OCI-M2 (cell line): ENCODE measurements at regions not wholly inside any gene's neighbourhood (a gene's known extent, or its start where the extent isn't known, plus 50 kb on each side); places are given as distances from the start of the nearest gene placed in this dataset.

Experiments
- DNase-seq: peaks from one replicate; lab custom pipeline; 2025; ENCODE audit not compliant: unreplicated experiment; lab: John Stamatoyannopoulos, UW

DNA sequence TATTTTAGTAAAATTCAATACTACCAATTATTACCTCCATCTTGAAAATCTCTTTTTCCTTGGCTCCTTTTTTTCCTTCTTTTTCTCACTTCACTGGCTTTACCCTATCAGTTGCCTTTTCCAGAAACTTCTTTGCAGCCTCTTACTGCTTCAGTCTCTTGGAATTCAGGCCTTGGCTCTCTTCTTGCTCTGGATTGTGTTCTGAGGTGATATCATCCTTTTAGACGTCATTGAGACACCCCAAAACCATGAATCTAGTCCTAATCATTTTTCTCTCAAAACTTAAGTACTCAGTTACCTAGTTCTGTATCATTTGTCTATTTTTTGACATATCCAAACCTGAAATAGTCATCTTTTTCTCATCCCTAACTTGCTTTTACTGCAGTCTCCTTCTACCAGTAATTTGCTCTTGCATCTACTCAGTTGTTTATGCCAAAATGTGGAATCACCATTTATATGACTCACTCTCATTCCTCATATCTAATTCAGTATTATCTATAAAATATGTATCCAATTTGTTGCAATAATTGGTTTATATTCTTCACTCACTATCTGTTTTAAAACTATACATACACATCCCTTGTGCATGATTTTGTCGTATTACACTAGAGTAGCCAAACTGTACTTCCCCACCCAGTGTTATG, 703.2 kb upstream of the CCDC54 start:
- no peak for DNase-seq

DNA sequence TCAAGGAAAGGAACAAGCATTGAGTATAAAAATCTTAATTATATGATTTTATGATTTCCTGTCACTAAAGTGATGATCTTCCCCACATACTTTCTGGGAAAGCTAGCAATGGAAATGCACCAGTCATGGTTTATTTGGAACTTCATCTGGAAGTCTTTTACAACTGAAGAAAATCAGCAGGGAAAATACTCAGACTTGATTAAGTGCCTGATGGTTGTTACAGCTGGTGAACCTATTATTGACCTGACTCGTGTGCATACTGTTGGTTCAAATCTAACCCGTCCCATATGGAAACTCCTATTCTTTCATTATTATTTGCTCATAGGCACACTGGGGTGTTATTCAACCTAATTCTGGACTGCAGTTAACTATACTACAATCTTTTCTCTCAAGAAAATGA, 701.8 kb upstream of the CCDC54 start:
- DNase-seq: no peak

DNA sequence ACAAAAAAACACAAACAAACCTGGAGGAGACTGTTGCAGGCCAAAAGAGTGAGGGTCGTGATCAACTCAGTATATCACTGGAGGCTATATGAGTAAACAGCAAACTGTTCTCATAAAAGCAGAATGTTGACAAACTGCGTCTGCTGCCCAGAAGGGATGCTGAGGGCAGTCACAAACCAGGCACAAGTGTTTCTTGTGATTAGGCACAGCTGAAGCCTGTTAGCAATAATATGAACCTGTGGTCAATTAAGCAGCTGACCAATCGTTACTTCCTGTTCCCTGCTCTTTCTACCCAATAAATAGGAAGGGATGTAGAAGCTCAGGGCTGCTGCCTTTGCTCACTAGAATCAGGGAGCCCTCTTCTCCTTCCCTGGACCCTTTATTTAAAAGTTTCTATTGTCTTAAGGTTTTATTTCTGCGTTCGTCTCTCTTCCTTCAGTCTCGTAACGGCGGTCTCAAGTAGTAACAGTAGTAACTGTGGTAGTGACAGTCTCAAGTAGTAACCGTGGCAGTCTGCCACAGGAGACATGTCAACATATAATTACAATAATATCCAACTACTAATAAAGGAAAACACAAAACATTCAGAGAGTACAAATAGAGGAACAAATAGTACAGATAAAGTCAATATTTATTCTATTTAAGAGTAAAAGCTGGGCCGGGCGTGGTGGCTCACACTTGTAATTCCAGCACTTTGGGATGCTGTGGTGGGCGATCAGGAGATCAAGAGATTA, 698.4 kb upstream of the CCDC54 start:
- no peak for DNase-seq

DNA sequence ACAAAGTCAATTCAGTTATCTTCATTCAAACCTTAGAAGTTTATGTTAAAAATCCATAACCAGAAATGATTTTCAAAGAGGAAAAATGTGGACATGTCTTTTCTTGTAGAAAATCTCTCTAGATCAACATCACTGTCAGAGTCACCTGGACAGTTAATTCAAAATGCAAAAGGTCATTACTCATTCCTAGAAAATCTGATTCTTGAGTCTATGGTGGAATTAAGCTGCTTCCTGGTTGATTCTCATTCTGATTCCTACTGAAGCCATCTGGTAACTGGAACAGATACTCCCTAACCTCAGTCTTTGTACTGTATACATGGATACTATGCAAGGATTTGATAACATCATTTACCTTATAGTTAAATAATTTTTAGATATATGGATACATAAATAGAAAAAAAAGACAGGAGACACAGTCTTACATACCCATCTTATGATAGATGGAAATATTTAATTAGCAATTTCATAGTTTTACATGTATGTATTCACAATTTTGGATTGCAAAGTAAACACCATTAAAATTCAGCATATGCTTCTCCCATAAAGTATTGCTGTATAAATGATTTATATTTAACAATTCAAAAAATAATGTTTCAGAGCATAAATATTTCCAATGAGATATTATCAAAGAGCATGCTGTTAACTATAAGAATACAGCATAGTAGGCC, 693.2 kb upstream of the CCDC54 start:
- no peak for DNase-seq

DNA sequence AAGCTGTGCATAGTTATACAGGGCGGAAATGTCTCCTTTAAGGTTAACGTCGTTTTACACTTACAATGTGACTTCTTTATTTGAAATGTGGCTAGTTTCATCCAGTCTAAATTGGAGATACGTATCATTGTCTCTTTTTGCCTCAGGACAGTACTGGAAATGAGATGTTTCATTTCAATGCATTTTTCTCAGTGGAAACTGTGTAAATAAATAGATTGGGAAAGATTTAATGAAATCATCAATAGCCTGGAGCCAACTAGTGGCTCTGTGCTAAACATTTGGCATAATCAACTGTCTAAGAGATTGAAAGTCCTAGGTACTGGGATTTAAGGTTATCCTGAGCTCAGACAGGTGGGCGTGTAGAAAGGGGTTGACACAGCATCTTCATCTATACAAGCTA, 691.5 kb upstream of the CCDC54 start:
- DNase-seq: no peak

DNA sequence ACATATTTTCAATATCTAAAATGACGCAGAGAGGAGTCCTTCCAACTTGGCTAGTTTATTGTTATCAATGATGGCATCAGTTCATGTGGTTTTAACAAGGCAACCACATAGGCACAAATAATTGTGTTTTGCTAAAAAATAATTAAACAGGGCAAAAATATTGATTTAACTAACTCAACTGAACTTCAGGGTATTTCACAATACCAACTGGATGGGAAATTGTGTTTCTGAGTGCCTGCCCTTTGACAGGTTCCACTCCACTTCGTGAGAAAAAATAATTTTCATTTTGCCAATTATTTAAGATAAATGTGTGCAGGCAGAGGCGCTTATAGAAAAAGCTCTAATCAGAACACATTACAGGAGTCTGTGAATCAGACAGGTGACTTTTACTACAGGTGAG, 689.3 kb upstream of the CCDC54 start:
- DNase-seq: no peak

DNA sequence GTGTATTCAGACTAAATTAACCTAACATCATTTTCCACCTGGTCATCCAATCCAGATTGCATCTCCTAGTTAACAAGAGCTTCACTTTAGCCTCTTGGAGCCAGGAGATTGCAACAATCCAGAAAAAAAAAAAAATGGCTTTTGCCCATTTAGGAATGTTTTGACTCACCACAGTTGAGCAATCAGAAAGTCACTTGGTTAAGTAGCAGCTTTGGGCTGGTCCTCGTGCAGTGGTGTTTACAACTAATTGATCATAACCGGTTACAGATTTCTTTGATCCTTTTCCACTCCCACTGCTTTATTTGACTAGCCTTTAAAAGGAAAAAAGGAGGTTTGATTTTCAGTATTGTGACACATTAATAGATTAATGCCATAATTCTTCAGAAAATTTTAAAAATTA, 688.8 kb upstream of the CCDC54 start:
- no peak for DNase-seq

DNA sequence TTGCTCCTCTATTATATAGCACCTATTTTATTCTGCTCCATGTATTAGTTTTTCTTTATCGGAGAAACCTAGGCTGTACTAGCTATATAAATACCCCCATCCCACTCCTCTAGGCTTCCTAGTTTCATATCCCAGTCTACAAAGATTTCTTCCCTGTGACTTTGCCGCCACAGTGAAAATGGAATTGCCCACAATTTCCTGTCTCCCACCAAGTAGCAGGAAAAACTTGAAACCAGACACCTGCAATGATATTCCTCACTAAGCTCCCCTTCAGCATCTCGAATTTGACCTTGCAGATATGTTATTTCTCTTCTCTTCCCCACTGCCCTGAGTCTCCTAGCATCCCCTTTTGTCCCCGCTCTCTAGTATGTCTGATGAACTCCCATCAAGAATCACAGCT, 685.8 kb upstream of the CCDC54 start:
- DNase-seq: no peak

DNA sequence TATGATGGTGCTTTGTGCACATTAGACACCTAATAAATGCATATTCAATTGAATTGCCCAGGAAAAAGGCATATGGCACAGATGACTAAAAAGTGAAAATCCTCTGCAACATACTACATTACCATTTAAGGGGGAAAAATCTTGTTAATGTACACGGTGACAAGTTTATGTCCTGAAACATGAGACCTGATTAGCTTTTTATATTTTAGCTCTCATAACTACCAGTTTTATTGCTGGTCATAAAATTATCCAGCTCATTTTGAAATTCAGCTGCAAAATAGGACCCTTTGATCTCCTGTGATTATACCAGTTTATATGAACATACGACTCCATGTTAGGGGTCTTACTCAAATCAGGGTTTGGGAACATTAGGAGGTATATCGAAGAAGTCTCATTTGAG, 684.6 kb upstream of the CCDC54 start:
- no peak for DNase-seq

DNA sequence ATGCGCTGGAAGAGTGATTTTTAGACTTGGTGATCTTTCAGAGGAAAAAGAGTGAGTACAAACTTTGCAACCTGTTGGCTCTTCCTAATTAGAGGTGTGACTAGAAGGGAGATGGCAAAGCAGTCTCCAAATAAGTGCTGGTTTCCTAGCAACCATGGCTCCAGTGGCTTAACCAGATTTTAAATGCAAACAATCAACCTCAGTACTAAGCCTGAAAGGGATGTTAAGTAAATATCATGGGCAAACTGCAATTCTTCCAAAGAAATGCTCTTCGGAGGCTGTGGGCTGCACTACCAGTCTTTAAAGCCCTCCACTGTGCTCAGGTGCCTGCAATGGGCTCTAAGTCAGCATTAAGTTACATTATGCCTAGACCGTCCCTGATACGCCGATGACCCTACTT, 678.1 kb upstream of the CCDC54 start:
- no peak for DNase-seq

DNA sequence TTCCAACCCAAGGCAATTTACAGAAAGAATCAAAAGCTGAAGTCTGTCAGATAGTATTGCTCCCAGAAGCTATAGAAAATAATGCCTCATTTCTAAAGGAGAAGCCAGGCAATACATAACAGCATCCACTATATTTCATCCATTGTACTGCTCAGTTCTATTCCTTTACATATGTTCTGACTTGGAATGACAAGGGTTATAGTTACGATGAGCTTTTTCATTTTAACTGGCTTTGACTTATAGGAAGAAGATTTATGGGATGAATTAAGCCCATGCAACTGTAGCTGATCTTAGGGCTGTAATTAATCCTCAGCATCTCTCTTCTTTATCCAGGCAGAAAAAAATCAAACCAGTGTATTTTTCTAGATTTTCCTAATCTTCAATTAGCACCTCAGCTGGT, 676.3 kb upstream of the CCDC54 start:
- no peak for DNase-seq

DNA sequence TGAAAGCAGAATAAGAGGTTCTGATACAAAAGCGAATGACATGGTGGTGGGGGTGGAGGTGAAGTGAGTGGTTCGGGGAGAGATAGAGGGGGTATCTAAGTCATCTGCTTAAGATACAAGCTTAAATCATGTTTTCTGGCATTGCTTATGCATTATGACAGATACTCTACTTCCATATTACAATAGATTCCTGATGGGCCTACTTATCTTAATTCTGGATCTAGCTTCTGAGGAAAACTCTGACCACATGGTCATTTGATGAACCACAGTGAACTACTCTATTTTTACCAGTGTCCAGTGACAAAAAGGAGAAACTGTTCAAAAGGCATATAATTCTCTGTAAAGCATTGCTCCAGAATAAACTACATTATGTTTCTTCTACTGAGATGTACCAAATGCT, 673.7 kb upstream of the CCDC54 start:
- no peak for DNase-seq

DNA sequence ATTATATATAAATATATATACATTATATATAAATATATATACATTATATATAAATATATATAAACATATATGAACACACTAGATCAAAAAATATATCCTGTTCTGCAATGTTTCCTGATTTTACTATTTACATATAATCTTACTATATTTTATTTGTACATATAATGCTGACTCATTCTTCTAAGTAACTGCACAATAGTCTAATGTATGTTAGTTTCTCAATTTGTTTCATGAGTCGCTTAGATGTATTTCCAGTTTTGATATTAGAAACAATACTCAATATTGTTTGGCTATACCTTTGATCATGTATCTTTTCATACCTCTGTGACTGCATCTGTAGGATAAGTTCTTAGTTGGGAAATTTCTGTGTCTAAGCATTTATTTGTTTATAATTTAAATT, 669.9 kb upstream of the CCDC54 start:
- no peak for DNase-seq

DNA sequence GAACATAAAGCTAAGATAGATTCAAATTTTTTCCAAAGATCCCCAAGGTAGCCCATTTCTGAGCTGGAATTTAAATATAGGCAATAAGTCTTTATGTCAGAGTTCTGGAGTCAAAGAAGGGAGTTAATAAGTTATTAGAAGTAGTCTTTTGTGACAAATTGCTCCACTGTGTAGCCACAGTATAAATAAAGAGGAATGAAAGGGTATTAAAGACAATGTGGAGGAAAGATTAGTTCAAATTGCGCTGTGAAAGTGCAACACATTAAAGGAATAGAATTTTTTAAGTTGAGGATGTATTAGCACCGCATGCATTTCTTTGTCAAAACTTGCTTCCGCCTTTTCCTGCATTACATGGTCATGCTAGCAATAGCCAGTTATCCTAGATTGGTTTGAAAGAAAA, 666.6 kb upstream of the CCDC54 start:
- no peak for DNase-seq

DNA sequence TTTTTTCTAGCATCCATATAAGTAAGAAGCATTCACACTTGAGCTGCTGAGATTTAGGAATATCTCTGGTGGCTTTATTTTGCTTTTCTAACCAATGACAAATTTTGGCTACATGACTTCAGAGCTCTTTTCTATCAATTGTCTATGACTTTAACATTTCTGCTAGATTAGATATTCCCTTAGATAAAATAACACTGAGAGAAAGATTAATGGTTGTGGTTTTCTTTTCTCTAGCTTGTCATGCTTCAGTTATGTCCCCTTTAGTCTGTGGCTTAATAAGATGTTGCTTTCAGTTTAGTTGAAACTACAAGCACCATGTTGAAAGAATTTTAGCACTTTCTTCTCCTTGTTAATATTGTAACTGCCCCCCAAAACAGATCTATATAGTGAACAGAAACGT, 665.6 kb upstream of the CCDC54 start:
- DNase-seq: no peak

DNA sequence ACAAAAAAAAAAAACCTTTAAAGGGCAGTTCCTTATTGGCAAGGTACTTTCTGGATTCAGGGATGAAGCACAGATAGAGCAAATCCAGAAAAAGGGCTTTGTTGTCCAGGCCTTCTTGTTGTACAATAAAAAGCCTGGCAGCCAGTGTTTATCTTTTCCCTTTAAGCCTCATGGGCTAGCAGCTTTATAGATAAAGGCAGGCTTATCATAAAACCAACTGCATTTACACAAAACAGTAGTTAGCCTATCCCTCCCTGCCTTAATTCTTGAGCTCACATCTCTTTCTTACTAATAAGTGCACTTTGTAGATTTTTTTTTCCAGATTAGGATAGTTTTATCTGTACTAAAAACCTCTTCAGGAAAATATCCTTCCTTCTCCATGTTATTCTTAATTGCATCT, 662.8 kb upstream of the CCDC54 start:
- DNase-seq: no peak

DNA sequence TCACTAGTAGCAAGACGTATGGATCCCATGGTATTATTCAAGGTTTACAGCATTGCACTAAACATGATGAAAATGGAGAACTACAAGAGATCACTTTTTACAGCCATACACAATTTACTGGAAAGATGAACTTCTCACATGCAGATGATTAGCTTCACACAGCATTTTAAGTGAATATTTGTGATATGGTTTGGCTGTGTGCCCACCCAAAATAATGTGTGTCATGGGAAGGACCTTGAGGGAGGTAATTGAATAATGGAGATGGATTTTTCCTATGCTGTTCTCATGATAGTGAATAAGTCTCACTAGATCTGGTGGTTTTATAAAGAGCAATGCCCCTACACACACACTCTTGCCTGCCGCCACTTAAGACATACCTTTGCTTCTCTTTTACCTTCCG, 662.0 kb upstream of the CCDC54 start:
- DNase-seq: no peak

DNA sequence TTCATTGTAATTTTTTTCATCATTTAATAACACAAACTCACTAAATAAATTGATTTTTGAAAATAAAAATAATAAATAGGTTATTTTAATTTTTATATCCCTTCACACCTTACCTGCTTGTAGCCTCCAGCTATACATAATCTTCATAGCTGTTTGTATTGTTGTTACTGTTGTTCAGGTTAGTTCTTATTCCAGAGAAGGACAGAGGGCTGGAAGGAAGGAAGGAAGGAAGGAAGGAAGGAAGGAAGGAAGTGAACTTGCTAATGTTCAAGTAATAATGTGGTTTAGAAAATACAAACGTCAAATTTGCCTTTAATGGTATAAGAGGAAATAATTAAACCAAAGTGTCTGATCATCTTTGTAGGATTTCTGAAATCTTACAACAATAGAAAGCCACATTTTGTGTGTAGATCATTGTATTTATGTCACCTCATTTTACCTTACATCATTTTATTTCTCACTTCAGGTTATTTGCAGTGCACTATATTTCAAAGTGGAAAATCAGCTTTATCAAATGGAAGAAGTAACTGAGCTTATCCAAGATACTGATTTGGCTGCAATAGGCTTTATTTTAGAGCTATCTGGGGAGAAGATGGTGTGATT, 660.0 kb upstream of the CCDC54 start:
- no peak for DNase-seq

DNA sequence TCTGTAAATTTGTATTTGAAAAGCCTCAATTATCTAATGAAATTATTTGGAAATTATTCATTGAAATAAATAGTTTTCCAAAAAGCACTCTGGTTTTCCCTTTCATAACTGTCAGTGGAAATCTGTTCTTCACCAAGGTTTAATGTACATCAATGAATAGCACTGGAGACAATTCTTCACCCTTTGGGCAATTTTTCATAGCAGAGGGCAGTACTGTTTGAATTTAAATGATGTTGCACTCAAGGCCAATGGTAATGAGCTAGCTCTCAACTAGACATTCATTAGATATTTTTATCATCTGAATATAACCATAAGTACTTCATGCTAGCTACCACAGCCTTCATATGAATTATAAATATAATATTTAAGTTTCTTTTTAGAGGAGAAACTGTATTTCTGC, 658.2 kb upstream of the CCDC54 start:
- no peak for DNase-seq

DNA sequence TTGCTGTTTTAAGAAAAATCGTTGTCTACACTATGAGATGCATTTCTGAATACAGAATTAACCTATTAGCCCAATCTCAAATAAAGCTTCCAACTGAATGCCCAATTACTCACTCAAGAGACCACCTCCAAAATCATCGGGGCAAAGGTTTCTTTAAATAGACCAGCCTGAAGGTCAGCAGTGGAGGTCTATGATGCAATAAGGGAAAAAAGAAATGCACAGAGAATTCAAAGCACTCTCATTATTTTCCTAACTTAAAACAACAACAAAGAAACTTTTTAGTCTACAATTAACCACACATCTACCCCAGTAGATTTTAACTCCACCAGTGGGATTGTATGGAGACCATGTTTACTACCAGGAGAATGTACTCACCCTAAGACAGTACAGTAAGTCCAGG, 657.7 kb upstream of the CCDC54 start:
- DNase-seq: no peak

DNA sequence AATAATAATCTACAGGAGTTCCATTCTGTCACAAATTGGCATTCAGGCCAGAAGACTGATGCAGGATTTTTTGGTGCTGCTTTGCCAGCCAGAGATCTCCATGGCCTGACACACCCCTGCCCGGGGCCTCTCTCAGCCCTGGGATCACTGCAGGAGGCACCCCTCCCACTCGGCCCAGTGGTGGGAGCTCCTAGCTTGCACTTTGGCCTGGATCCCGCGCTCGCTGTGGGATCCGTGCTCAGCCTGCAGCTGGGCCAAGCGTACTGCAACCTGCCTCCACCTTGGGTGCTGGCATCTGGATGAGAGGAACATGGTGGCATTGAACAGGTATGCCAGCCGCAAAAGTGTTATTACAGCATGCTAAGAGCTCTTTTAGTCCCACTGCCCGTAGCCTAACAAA, 656.7 kb upstream of the CCDC54 start:
- DNase-seq: no peak

DNA sequence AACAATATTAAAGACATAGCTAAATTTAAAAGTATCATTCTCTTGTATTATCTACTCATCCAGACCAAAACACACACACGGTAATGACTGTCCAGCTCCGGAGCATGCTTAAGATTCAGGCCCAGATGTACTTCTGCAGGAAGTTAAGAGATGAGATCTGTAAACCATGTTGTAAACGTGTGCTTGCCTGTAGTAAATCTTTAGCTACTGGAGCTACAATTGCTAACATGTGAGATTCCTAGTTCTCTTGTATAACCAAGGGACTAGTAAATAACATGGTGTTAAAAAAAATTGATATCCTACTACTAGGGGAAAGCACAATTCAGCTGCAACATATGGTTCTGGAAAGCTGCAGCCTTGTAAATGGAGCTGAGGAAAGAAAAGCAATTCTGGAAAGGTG, 651.7 kb upstream of the CCDC54 start:
- no peak for DNase-seq
